ENCODE measurements at regions not wholly inside any gene's neighbourhood (a gene's known extent, or its start where the extent isn't known, plus 50 kb on each side); places are given as distances from the start of the nearest gene placed in this dataset.

GRCh38 chr1:30579580-30579979, 143.8 kb downstream of the MATN1 start:
- TF ChIP-seq, protein P1, sequence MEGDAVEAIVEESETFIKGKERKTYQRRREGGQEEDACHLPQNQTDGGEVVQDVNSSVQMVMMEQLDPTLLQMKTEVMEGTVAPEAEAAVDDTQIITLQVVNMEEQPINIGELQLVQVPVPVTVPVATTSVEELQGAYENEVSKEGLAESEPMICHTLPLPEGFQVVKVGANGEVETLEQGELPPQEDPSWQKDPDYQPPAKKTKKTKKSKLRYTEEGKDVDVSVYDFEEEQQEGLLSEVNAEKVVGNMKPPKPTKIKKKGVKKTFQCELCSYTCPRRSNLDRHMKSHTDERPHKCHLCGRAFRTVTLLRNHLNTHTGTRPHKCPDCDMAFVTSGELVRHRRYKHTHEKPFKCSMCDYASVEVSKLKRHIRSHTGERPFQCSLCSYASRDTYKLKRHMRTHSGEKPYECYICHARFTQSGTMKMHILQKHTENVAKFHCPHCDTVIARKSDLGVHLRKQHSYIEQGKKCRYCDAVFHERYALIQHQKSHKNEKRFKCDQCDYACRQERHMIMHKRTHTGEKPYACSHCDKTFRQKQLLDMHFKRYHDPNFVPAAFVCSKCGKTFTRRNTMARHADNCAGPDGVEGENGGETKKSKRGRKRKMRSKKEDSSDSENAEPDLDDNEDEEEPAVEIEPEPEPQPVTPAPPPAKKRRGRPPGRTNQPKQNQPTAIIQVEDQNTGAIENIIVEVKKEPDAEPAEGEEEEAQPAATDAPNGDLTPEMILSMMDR (IDR thresholded peaks at IDR 0.05), result no peak
- TF ChIP-seq POLR2A (IDR thresholded peaks at IDR 0.05; ENCODE audit: low read depth) (no peak), POLR2AphosphoS5 (IDR thresholded peaks at IDR 0.05) (no peak), EP300 (IDR thresholded peaks at IDR 0.05) (no peak)

All from esophagus muscularis mucosa (tissue), 4 donors.